NCI-H1092 treated with DMSO at 0.1 percent for 48 hours (cell line): ENCODE measurements at regions not wholly inside any gene's neighbourhood (a gene's known extent, or its start where the extent isn't known, plus 50 kb on each side); places are given as distances from the start of the nearest gene placed in this dataset.
"Not testable (repeated sequence)": the region's sequence is repeated elsewhere in the genome, so short reads cannot be mapped to it uniquely, and the experiment has no call there.

Source experiments
- DNase-seq: peaks from one replicate; lab custom pipeline; 2025; lab: John Stamatoyannopoulos, UW

DNA sequence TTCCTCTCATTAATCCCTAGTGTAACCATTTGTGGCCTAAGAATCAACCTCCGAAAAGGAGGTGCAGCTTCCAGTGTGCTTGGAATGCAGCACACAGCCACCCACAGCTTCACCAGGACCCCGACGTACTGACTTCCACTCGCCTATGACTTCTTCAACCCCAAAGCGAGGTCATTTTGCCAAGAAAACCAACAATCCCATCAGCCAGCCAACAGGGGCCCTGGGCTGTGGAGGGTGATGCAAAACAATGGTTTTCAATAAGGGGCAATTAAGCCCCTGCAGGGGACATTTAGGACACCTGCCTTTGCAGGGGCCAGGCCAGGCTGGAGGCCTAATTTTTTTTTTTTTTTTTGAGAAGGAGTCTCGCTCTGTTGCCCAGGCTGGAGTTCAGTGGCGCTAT, 158.1 kb upstream of the SKOR2 start:
- no peak for DNase-seq

DNA sequence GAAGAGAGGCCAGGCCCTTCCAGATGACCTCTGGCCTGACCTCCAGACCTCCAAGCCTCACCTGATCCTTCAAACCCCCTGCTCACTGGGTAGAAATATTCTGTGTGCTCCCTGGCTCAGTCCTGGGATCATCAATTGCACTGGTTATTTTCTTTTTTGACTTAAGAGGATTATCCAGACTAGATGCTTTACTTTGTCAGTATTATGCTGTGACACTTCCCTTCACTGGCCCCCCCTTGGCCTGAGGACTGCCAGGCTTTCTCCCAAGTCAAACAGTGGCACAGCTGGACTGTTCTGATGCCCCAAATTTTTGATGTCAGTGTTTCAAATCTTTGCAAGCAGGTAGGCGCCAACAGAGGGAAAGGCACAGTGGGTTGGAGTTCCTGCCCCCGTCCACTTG, 156.3 kb upstream of the SKOR2 start:
- no peak for DNase-seq

GRCh38 chr18:47404845-47405244, 153.4 kb upstream of the SKOR2 start:
- DNase-seq, result no peak

DNA sequence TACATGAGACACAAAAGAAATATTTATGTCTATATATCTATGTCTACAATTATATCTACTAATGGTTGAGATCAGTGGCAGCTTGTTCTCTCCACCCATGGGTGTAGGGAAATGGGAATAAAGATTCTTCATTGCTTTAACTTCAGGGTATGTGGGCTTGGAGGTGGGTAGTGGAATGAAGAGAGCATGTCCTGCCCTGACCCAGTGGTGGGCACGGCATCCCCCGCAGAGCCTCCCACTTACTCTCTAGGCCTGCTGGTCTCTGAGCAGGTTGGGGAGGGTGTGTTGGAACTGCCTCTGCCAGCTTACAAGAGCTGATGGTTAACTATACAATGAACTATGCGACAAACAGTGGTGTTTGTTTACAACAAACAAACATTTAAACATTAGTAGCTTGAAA, 152.5 kb upstream of the SKOR2 start:
- no peak for DNase-seq

DNA sequence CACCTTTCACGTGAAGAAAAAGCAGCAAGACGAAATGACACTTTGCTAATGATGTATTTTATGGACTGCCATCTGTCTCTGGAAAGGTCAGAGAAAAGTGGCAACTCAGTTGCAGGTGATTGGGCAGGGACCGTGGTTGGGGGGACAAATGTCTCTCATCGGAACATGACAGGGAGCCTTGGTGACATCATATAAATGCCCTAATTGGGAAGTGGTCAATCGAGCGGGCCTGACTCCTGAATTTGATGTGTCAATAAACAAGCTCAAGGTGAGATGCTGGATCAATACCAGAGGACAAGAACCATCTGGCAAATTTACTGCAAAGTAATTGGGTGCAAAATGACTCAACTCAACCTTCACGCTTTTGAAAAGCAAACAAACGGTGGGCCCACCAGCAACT, 151.9 kb upstream of the SKOR2 start:
- DNase-seq, result no peak

- DNase-seq, result no peak
These were observed 148.0 kb upstream of the SKOR2 start for GRCh38 chr18:47399475-47399874.

DNA sequence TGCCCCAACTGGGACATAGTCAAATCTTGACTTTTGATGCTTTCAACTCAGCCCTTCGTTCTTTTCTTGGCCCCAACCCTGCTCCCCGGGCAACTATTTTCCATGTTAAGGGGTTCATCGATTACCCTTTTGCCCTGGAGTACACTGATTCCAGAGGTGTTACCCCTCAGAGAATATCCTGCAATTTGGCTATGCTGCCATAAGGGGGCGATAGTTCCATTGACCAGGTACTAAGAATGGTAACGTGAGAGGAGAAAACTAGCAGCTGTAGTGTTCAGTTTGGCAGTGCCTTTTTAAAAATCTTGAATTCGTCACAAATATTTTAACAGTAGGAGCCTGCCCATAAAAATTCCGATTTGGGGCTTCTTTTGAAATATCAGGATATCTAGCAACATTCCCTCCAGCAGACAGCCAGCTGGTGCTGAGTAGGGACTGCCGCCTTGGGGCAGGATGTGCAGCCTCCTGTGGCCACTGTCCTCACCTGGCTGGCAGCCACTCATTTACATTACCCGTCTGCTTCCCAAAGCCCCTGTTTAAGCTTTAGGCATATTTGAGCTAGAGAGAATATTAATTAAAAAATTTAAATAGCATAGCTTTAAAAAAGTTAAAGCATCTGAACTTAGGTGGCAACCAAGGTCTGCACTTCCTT, 146.3 kb upstream of the SKOR2 start:
- no peak for DNase-seq

DNA sequence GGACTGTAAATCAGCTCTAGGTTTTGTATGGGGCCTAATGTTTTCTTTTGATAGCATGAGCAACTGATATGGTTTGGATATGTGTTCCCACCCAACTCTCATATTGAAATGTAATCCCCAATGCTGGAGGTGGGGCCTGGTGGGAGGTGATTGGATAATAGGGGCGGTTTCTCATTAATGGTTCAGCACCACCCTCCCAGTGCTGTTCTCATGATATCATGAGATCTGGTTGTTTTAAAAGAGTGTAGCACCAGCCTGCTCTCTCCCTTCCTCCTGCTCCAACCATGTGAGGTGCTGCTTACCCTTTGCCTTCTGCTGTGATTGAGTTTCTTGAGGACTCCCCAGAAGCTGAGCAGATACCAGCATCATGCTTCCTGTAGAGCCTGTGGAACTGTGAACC, 140.2 kb upstream of the SKOR2 start:
- DNase-seq, result no peak

DNA sequence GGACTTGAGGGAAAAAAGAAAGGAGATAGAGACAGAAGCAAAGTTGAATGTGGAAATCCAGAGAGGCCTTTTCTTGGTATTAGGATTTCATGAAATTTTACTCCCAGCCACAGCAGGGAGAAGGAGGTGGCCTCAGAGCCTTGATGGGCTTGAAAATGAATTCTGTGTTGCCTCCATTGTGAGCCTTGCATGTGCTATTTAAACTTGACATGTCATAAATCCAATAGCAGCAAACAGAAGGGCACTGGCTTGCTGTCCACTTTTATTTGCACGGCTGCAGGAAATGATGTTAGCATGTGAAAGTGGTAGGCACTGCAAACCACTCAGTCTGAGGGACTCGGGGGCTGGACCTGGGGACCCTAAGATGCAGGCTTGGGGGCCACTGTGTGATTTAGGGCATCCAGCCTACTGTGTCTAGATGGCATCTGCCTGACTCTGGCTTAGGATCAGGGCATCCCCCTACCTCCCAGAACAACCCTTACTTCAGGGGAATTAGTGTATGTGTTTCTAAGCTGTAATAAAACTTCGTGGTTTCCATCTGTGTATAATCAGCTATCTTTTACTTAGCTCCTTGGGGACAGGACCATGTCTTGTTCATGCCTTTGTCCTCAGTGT, 139.1 kb upstream of the SKOR2 start:
- no peak for DNase-seq

GRCh38 chr18:47389210-47389609, 137.8 kb upstream of the SKOR2 start:
- no peak for DNase-seq

GRCh38 chr18:47387864-47388263, 136.4 kb upstream of the SKOR2 start:
- no peak for DNase-seq

DNA sequence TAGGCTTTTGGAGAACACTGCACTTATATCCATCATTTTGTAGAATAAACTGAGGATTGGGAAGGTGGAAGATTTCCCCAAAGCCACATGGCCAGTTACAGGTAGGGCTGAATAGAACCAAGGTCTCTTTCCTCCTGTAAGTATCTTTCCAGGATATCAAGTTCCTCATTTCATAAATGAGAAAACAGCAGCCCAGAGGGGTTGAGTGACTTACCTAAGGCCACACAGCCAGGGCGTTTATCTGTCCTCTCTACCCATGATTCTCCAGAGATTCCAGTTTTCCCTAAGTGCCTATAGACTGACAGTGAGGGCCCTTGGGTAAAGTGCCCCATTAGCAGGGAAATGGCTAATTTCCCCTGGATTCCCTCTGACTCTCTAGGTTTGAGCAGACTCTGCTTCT, 132.3 kb upstream of the SKOR2 start:
- DNase-seq, result no peak

- no peak for DNase-seq
These were observed 130.6 kb upstream of the SKOR2 start for GRCh38 chr18:47381975-47382570.

DNA sequence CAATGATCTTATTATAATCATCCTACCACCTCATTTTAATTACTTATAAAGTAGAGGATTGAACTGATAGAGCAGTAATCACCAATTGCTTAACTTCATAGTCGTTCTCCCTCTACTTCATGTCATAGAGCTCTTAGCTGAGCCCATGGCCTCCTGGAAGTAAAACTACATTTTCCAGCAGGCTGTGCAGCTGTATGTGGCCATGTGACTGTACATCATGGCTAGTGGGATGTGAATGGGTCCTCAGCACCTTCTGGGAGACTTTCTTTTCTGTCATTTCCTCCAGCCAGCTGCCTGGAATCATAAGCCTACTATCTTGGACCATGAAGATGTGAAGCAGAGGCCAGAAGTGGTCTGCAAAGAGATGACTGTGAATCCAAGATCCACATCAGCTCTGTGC, 128.7 kb upstream of the SKOR2 start:
- DNase-seq, result no peak

GRCh38 chr18:47373465-47373864, 122.0 kb upstream of the SKOR2 start:
- no peak for DNase-seq

DNA sequence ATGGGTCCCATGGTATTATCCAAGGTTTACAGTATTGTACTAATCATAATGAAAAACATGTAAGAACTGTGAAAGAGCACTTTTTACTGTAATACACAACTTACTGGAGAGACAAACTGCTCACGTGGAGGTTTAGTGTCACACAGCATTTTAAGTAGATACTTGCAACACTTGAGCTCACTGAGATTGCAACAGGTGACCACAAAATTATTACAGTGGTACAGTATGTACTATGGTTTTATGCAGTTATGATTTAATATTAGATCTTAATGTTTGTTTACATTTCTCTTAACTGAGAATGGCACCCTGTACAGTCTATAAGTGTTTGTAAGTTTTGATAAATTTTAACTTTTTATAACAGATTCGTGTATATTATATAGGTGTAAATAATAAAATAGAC, 118.6 kb upstream of the SKOR2 start:
- DNase-seq, result no peak

GRCh38 chr18:47354061-47354460, 102.6 kb upstream of the SKOR2 start:
- DNase-seq, result not testable (repeated sequence)

GRCh38 chr18:47346016-47346415, 94.6 kb upstream of the SKOR2 start:
- peak; percentile 72 for DNase-seq

DNA sequence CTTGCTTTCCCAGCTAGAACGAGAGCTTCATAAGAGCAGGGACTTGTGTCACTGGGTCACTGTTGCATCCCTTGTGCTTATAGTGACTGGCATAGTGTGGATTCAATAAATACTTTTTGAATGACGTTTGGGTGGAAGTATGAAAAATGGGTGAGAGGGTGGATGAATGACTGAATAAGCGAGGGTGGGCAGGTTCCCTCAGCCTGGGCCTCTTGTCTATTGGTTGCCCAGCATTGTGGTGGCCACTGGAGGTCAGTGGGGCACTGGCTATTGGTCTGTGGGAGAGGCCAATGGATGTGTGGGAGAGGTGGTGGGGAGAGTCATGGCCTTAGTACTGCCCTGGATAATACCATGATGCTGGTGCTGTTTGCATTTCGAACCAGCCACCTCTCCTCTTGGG, 93.8 kb upstream of the SKOR2 start:
- DNase-seq, result no peak

DNA sequence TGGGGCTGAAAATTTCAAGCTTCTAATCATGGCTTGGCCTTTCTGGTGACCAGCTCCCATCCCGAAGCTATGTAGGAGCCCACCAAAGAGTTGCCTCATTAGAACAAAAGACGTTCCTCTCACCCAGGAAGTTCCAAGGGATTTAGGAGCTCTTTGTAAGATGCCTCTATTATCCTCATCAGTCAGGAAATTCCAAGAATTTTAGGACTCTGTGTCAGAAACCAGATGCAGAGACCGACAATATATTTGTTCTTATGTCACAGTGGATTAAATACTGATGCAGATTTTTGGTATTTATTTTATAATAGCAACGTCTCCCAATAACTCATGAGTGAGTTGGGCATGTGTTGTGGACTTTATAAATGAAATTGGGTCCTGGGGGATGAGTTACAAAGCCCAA, 91.8 kb upstream of the SKOR2 start:
- no peak for DNase-seq

GRCh38 chr18:47342566-47342965, 91.1 kb upstream of the SKOR2 start:
- no peak for DNase-seq

DNA sequence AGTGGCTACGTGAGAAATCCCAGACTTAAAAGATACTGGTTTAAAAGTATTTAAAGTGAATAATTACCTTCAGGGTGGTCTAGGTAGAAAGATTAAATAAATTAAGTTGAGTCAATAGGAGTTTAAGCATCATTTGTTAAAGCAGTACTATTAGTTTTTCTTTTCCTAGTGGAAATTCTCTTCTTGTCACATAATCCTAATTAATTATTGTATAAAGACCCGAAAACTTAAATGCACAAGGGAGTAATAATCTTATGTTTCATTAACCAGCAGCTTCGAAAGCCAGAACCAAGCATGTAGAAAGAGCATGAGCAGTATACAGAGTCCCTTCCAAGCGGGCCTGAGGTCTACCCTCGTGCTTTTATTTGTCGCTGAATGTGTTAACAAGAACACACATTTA, 90.2 kb upstream of the SKOR2 start:
- DNase-seq, result no peak

GRCh38 chr18:47334966-47335365, 83.5 kb upstream of the SKOR2 start:
- no peak for DNase-seq
